ENCODE measurements at regions not wholly inside any gene's neighbourhood (a gene's known extent, or its start where the extent isn't known, plus 50 kb on each side); places are given as distances from the start of the nearest gene placed in this dataset.
"Not testable (repeated sequence)": the region's sequence is repeated elsewhere in the genome, so short reads cannot be mapped to it uniquely, and the experiment has no call there.

- not testable (repeated sequence) for TF ChIP-seq EZH2 (IDR thresholded peaks at IDR 0.05; ENCODE audit: low read depth, unreplicated experiment); CTCF (conservative IDR thresholded peaks at IDR 0.05; ENCODE audit: low read depth in 2 of 2); REST (IDR thresholded peaks at IDR 0.05; ENCODE audit: unreplicated experiment); POLR2AphosphoS5 (IDR thresholded peaks at IDR 0.05; ENCODE audit: low read depth); STAT1 (IDR thresholded peaks at IDR 0.05; ENCODE audit: unreplicated experiment); CREB1 (CRISPR knock-in tag; IDR thresholded peaks at IDR 0.05; ENCODE audit: low read depth); EZH2phosphoT487 (IDR thresholded peaks at IDR 0.05; ENCODE audit: unreplicated experiment); NANOG (IDR thresholded peaks at IDR 0.05; ENCODE audit: borderline replicate concordance); ZNF462 (CRISPR knock-in tag; IDR thresholded peaks at IDR 0.05)
These were observed 426.7 kb downstream of the KCNJ18 start for GRCh38 chr17:22119016-22119415.
